Hindlimb muscle (tissue), 1 donor: ENCODE measurements at regions not wholly inside any gene's neighbourhood (a gene's known extent, or its start where the extent isn't known, plus 50 kb on each side); places are given as distances from the start of the nearest gene placed in this dataset.

ENCODE experiments used
- DNase-seq: peaks from one replicate; pipeline ENCODE4 v3.0.0-alpha.2; 2013

DNA sequence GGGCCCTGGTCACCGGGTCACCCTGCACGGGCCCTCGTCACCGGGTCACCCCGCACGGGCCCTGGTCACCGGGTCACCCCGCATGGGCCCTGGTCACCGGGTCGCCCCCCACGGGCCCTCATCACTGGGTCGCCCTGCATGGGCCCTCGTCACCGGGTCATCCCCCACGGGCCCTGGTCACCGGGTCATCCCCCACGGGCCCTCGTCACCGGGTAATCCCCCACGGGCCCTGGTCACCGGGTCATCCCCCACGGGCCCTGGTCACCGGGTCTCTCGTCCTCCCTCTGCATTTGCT, 77.6 kb downstream of the RIPK4 start:
- no peak for DNase-seq

DNA sequence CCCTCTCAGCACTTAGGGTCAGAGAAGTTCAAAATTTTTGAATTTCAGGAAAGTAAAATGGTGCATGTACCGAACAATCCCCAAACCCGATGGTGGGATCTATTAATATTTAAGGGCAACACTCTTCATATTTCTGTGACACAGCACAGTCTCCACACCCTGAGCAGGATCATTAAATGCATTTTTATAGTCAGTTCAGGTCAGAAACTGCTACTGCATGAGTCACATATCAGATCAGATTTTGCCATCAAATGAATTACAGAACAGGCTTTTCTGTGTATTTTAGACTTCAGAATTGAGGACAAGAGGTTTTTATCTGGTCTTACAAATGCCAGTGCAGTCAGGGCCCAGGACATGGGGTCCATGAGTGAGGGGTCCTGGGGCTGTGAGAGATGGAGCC, 79.2 kb downstream of the RIPK4 start:
- no peak for DNase-seq

DNA sequence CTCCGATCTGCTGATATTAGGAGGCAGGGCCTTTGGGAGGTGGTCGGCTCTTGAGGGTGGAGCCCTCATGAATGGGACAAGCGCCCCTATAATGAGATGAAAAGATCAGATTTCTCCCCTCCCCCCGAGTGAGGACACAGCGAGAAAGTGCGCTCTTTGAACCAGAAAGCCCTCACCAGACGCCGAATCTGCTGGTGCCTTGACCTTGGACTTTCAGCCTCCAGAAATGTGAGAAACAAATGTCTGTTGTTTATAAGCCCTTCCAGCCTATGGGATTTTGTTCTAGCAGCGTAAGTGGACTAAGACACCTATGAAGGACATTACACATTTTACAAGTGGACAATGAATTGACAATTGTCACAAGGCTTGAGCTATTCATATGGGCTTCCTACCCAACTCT, 80.2 kb downstream of the RIPK4 start:
- no peak for DNase-seq

DNA sequence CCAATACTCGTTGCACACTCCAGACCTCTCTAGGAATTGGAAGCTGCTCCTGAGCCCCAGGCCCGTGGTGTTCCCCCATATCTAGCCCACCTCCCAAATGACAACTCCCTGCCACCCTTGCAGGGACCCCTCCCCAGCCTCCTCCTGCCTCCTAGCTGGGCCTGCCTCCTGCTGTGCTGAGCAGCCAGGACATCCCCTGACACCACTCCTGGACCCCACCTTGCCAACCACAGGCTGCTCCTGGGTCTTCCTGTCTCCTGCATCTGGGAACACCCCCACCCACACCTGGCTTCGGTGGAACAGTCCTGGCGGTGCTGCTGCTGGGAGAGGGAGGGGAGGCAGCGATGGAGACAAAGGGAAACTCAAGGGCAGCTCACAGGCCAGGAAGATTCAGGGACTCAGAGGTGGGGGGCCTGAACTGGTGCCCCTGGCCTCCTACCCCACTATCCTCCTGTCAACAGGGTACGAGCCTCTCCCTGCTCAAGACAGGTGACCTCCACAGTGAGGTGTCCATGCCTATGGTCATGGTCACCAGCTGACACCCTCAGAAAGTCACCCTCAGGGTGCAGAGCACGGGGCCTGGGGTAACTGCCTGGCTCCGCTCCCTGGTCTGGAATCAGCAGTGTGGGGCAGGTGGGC, 81.2 kb downstream of the RIPK4 start:
- no peak for DNase-seq

DNA sequence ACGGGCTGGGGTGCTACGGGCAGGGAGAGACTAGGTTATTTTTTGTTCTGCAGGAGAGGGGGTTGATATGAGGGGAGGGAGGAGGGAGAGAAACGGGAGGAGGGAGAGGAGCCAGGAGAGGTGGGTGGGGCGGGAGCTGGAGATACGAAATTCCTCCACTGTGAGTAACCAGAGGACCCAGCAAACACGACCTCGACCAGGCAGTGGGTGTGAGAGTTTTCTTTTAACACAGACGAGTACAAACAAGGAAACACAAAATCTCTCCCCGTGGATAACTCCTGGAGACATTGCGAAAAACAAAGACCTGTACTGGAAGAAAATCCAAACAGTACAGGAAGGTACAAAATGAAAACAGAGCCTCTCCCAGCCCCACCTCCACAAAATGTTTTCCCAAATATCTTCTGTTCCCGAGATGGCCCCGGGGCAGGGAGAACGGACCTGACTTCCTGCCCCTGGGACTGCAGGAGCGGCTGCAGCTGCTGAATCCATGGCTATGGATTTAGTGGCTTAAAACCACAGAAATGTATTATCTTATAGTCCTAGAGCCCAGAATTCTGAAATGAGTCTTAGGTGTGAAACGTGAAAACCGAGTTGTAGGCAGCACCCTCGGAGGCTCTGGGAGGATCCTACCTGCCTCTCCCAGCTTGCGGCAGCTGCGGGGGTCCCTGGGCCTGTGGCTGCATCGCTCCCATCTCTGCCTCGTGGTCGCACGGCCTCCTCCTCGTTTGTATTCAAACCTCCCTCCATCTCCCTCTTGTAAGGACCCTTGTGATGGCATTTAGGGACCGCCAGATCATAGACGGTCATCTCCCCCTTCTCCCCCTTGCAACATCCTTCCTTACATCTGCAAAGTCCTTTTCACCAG, 82.2 kb downstream of the RIPK4 start:
- DNase-seq, result no peak

DNA sequence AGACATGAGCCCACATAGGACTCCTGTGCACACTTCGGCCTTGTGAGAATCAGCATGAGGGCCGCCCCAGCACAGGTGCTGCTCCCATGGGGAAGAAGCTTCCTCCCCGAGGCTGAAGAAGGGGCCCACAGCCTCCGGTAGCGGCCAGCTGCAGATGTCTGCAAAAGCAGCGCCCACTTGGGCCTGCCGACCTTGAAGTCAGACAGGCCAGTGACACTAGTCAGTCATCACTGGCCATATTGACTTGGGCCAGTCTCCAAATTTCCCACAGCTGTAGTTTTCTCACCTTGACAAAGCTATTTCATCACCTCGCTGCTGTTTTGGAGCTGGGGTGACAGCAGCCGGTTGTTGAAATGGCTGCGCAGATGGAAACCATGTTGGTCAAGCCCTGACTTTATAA, 83.0 kb downstream of the RIPK4 start:
- no peak for DNase-seq

DNA sequence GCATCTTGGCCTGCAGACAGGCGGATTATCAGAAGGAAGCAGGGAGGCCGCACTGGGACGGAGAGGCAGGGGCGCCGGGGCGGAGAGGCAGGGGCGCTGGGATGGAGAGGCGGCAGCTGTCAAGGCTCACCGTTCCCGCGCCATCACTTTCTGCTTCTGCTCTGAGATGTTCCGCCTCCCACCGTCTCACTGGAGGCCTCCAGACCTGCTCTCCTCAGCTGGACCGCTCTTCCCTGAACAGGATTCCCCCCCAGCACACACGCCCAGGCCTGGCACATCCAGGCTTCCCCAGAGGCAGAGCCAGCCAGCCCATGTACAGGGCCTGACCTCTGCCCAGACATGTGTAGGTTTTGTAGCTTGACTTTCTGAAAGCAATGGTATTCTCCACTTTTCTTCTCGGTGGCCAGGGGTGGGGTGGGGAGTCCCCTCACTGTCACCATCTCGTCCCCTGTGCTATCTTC, 84.1 kb downstream of the RIPK4 start:
- no peak for DNase-seq

DNA sequence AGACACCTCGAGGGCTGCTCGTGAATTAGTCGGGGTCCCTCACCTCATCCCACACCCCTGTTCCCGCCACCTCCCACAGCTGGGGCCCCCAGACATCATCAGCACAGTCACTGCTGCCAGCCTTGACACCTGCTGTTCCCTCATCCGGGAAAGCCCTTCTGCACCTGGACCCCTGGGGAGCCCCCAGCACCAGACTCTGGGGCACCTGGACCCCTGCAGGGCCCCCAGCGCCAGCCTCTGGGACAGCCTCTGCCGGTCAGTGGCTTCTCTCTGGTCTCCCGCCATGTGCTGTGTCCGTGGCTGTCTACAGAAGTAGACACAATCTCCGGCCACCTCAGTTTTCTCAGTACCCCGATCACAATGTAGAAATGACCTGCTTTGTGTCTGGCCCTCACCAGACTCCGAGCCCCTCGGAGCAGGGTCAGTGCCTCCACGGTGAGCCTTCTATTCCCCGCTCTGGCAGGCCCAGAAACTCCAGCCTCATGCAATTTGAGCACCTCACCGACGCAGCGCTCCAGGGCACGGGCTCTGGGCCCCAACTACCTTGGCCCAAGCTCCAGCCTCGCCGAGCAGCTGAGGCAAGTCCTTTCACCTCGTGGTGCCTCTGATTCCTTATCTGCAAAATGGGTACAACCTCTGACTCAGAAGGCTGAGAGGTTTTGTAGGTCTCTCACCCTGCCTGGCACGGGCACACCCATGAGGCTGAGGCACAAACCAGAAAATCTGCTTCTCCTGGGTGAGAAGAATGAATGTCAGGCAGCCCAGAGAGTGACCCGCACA, 84.7 kb downstream of the RIPK4 start:
- DNase-seq, result no peak

DNA sequence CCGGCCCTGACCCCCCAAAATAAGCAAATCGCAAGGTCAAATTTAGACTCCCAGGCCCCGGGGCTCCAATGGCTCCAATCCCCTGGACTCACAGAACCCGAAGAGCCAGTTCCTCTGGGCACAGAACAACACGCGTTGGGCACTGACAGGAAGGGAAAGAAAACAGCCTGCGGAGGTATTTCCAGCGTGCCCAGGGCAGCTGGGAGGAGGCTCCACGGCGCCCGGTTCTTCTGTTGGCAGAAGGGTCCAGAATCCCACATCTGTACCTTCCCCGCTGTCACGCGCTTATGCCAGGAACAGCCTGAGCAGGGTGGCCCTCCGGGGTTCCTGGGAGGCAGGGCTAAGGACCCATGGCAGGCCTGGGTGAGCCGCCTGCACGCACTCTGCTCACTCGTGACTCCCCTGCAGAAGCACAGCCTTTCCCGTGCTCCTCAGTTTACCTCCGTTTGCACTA, 85.5 kb downstream of the RIPK4 start:
- no peak for DNase-seq

DNA sequence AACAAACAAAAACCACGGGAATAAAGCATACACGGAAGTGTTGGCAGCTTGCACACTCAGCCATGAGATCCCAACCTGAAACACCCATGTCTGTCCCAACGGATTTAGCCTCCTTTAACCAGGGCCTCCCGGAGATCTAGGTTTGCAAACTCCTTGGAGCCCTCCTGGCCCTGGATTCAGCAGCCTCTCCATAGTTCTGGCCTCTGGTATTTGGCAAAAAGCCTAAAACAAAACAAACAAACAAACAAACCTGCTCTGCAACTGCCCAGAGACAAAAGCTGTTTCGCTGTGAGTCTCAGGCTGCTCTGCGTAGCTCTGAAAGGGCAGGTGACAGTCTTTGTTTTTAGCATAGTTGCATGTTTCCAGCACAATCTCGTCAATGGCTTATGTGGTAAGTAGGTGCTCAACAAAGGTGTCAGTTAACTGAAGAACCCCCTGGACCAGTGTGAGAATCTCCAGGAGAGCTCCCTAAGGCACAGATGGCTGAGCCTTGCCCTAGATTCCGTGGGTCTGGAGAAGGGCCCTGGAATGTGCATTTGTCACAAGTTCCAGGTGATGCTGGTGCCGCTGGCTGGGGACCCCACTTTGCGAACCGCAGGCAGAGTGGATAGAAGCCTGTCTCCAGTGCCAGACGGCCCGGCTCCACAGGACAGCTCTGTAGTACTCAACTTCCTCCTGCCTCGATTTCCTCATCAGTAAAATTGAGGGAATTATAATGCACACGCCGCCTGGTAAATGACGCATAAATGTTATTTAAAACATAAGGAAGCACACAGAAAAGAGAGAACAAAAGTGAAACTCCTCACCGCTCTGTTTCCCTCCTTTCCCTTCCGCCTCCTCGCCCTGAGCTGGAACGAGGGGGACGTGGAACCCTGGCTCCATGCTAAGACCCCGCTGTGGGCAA, 86.2 kb downstream of the RIPK4 start:
- no peak for DNase-seq

DNA sequence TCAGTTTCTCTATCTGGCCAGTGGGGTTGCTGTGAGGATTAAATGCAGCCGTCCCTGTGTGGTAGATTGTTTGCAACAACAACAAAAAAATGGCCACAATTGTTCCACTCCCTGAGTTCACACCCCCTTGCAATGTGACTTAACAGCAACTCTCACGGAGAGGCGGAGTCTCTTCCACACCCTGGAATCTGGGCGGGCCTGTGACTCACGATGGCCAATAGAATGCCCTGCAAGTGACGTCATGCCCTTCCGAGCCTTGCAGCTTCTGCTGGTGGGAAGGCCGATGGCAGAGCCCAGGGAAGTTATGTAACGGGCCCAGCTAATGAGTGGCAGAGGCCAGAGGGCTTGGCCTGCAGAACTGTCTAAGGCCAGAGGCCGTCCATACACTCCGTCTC, 87.9 kb downstream of the RIPK4 start:
- peak; percentile 83 for DNase-seq

DNA sequence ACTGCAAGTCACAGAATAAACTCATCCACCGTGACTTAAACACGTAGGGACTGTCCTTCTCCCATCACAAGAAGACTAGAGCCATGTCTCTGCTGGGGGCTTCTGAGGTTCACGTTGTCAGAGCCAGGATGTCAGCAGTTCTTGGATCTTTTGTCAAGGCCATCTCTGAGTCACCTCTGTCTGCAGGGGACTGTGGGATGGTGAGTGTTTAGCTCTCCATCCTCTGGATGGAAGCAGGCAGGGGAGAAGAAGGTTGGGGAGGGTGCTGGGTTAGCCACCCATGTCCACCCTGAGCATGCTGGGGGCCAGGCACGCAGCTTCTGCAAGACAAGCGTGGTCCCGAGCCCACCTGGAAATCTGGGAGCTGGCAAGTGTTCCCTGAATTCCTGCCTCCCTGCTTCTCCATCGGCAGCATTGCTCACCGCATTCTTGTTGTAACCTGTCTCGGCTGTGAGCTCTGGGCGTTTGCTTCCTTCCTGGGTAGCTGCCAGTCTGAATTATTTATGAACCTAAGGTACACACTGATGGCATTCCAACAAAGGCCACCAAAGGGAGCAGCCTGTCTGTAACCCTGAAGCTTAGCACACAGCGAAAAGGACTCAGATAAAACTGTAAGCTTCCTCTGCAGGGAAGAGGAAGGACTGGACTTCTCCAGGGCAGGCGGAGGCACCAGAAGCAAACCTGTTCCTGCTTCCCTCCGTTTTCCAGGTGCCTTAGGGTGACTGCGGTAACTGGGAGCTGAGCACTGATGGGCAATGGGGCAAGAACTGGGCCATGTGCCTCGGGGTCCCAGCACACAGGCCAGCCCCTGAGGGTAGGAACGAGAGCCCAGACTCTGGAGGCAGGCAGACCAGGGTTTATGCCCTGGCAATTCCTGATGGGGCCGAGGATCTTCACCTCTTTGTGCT, 88.6 kb downstream of the RIPK4 start:
- no peak for DNase-seq

DNA sequence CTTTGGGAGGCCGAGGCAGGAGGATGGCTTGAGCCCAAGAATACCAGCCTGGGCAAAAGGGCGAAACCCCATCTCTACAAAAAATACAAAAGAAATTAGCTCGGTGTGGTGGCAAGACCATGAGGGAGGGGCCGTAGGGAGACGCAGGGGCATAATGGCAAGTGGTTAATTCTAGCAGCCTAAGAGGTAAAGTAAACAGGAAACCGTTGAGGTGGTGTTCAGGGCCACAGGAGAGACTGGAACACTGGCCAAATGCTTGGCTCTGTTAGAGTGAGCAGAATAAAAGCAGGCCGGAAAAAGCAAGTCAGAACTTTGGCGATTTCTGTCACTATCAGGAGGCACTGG, 89.2 kb downstream of the RIPK4 start:
- DNase-seq, result no peak

DNA sequence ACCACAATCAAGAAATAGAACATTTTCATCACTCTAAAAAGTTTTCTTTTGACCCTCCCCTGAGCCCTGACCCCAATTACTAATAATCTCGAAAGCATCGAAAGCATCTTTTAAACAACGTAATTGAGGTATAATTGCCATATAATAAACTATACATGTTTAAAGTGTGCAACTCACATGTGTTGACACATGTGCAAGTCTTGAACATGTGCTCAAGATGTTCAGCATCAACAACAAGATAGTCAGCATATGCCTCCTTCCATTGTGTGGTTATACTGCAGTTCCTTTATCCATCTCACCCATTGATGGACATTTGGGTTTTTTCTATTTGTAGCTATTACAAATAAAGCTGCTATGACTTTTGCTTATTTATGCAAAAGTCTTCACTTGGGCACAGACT, 90.7 kb downstream of the RIPK4 start:
- no peak for DNase-seq

DNA sequence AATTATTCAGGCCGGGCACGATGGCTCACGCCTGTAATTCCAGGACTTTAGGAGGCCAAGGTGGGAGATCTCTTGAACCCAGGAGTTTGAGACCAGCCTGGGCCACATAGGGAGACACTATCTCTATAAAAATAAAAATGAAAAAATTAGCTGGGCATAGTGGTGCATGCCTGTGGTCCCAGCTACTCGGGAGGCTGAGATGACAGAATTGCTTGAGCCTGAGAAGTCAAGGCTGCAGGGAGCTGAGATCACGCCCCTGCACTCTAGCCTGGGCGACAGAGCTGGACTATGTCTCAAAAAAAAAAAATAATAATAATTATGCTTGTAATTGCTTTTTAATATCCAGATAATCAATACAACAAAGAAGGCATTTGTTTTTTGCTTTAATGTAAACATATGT, 91.3 kb downstream of the RIPK4 start:
- no peak for DNase-seq

DNA sequence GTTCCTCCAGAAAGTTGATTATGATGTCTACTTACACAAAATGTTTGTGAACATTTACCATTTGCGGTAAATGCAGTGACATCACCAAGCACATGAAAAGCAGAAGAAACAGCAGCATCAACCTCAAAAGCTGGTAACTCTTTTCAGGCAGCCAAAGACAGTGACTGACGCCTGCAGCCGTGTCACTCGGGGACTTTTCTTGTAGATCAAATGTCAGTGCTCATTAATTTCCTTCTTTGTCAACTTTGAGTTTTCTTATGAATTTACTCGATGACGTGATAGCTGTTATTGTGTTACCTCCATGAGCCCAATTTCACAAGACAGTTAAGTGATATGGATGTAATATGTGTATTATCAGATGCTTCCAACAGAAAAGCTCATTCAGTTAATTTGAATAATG, 92.5 kb downstream of the RIPK4 start:
- no peak for DNase-seq

DNA sequence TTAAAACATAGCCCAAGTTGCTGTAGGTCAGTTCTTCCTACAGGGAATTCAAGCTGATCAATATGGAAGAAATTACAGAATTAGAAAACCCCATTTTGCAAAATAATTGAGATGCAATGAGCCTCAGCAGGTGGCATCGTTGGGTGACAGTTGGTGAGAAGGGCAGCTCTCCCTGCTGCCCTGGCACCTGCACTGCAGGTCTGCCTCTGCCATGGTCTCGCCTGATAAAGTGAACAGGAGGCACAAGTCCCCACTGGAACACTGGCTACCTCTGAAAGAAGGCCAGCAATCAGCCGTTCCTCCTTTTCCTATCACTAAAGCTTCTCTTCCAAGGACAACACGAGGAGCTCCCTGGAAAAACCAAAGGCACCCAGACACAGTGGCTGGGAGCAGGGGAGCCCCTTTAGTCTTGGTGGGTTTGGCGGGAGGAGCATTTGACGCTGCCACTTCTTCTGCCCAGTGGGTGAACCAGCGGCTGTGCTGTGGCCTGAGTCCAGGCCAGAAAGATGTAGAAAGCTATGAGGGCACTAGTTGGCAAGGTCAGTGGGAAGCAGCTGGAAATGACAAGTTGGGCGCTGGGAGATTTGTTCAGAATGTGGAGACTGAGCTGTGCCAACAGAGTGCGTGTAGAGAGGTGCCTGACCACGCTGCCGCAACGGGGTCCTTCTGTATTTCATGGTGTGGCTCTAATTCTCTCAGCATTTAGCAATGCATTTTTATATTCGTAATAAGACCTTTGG, 93.1 kb downstream of the RIPK4 start:
- no peak for DNase-seq

DNA sequence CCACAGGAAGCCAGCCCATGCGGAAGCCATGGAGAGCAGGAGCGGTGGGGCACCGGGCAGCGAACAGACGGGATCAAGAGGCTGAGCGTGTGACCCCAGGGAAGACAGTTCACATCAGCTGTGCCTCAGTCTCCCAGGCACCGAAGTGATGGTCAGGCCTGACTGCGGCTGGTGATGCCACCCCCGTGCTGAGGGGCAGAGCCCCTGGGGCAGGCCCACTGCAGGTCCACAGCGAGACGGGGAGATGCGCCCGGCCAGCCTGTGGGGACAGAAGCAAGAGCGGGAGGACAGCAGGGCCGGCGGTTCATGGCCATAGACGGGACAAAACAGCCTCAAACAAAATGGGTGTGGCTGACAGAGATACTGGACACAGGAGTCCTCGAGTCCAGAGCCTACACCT, 93.8 kb downstream of the RIPK4 start:
- no peak for DNase-seq

DNA sequence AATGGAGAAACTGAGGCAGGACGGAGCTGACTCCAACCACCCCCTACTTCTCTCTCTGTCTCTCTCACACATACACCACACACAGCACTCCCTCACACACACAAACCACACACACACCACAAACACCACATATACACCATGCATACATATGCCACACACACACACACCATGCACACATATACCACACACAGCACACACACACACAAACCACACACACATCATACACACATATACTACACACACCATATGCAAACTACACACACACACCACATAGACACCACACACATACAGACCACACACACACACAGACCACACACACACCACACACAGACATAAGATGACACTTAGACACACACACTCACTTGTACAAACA, 94.3 kb downstream of the RIPK4 start:
- DNase-seq, result no peak

DNA sequence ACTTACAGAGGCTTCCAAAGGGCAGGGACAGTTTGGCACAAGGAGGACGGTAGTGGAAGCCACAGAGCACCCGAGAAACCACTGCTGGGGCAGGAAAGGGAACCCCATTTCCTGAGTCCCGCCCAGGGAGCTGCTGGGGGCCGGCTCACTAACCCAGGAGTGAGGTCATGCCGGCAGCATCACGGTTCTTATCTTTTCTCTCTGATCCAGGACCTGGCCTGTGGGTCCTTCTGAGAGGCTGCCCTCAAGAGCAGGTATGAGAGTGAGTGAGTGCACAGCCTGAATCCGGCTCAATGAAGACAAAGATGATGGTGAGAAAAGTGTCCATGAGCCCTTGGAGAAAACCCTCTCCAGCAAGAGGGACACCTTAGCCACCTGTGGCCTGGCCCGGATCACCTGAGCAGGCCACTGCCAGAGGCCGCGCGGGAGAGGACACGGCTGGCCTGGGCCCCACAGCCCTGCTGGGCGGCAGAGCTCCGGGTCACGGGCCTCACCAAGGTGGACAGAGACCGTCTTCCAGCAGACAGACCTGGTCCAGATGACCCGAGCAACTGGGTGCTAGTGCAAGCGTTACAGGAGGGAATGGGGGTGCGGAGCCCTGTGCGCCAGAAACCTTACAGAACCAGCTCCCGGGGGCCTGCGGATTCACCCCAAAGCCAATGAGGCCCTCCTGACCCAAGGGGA, 94.9 kb downstream of the RIPK4 start:
- DNase-seq, result no peak
